SKM-1 treated with dmso at 0.1 percent for 144 hours (cell line): ENCODE measurements at regions not wholly inside any gene's neighbourhood (a gene's known extent, or its start where the extent isn't known, plus 50 kb on each side); places are given as distances from the start of the nearest gene placed in this dataset.
"Not testable (repeated sequence)": the region's sequence is repeated elsewhere in the genome, so short reads cannot be mapped to it uniquely, and the experiment has no call there.

Source experiments
- DNase-seq: peaks from one replicate; lab custom pipeline; 2025; ENCODE audit not compliant: unreplicated experiment; lab: John Stamatoyannopoulos, UW

GRCh38 chr4:79223993-79224776 is 101.7 kb downstream of the NAA11 start:
- DNase-seq, result no peak

GRCh38 chr4:79217025-79217424 is 108.8 kb downstream of the NAA11 start:
- no peak for DNase-seq

GRCh38 chr4:79213702-79214101 is 112.2 kb downstream of the NAA11 start:
- no peak for DNase-seq

GRCh38 chr4:79213010-79213409 is 112.9 kb downstream of the NAA11 start:
- DNase-seq, result no peak

GRCh38 chr4:79212311-79212710 is 113.5 kb downstream of the NAA11 start:
- no peak for DNase-seq

- no peak for DNase-seq
These were observed 114.4 kb downstream of the NAA11 start for GRCh38 chr4:79211490-79211889.

GRCh38 chr4:79210636-79211049 is 115.2 kb downstream of the NAA11 start:
- DNase-seq, result no peak

- DNase-seq, result peak; percentile 91
These were observed 115.8 kb downstream of the NAA11 start for GRCh38 chr4:79209822-79210635.

- no peak for DNase-seq
These were observed 116.8 kb downstream of the NAA11 start for GRCh38 chr4:79209081-79209480.

- no peak for DNase-seq
These were observed 118.6 kb downstream of the NAA11 start for GRCh38 chr4:79207281-79207680.

- no peak for DNase-seq
These were observed 119.2 kb downstream of the NAA11 start for GRCh38 chr4:79206660-79207059.

- no peak for DNase-seq
These were observed 120.7 kb downstream of the NAA11 start for GRCh38 chr4:79205121-79205520.

- no peak for DNase-seq
These were observed 123.9 kb downstream of the NAA11 start for GRCh38 chr4:79201971-79202370.

- DNase-seq, result no peak
These were observed 126.1 kb downstream of the NAA11 start for GRCh38 chr4:79199743-79200142.

GRCh38 chr4:79198951-79199587 is 126.8 kb downstream of the NAA11 start:
- no peak for DNase-seq

GRCh38 chr4:79197275-79198009 is 128.4 kb downstream of the NAA11 start:
- DNase-seq, result no peak

- DNase-seq, result not testable (repeated sequence)
These were observed 134.6 kb downstream of the NAA11 start for GRCh38 chr4:79191292-79191691.

- DNase-seq, result no peak
These were observed 140.3 kb downstream of the NAA11 start for GRCh38 chr4:79185526-79186045.

GRCh38 chr4:79184476-79184875 is 141.4 kb downstream of the NAA11 start:
- no peak for DNase-seq

- no peak for DNase-seq
These were observed 143.7 kb downstream of the NAA11 start for GRCh38 chr4:79182209-79182608.

- DNase-seq, result no peak
These were observed 144.7 kb downstream of the NAA11 start for GRCh38 chr4:79181190-79181589.
